ENCODE measurements at regions not wholly inside any gene's neighbourhood (a gene's known extent, or its start where the extent isn't known, plus 50 kb on each side); places are given as distances from the start of the nearest gene placed in this dataset.

GRCh38 chr1:119220991-119221390, 80.5 kb upstream of the WARS2 start:
- Histone ChIP-seq H2AFZ (ENCODE audit: control insufficient read depth, low read depth, low read length) (no peak overlapping the region), H3K27ac (ENCODE audit: control insufficient read depth, insufficient read depth) (no peak overlapping the region), H3K4me3 (no peak overlapping the region), H3K4me1 (ENCODE audit: control insufficient read depth, insufficient read depth, low read length) (no peaks in the 10 kb centered on the region), H3K79me2 (ENCODE audit: control insufficient read depth, insufficient read depth, low read length) (no peaks in the 10 kb centered on the region), H3K9me3 (replicated peaks; ENCODE audit: control insufficient read depth, insufficient read depth, low read length) (no peaks in the 10 kb centered on the region), H3K4me2 (ENCODE audit: control insufficient read depth, insufficient read depth) (no peak overlapping the region), H3K36me3 (ENCODE audit: control insufficient read depth in 2 of 2, insufficient read depth in 2 of 2, low read length in 1 of 2) (no peaks in the 10 kb centered on the region), H3K27me3 (replicated peaks in 1 of 2; ENCODE audit: control insufficient read depth in 2 of 2, insufficient read depth in 2 of 2, low read length in 1 of 2) (no peaks in the 10 kb centered on the region), H4K20me1 (ENCODE audit: control insufficient read depth, insufficient read depth) (no peaks in the 10 kb centered on the region), H3K9ac (ENCODE audit: control insufficient read depth, insufficient read depth, low read length) (no peak overlapping the region)
- ChIA-PET RAD21 (ENCODE audit: unreplicated experiment) (no interaction called here), CTCF (interaction anchor here (0.7 to 1.7 kb wide), 3 partner anchors 24 to 80 kb away, joined by 3 to 7 read pairs (median 3); no protein-coding TSS in a partner anchor), POLR2A (no interaction called here), SMC1A (ENCODE audit: uncharacterized antibody, unreplicated experiment) (interaction anchor here (1.0 to 1.3 kb wide), 3 partner anchors 9 to 146 kb away, joined by 3 read pairs; no protein-coding TSS in a partner anchor)
- in situ Hi-C loops (cut with MboI) (no loop called here), intact Hi-C loops (cut with micrococcal nuclease; ENCODE audit: unreplicated experiment) (no loop called here)
- no TSS peak for BruUV-seq (replicated peaks)
- FAIRE-seq: no peak
- DNase-seq (ENCODE audit: low read depth, low spot score): no peak
- TF ChIP-seq TBL1XR1 (IDR thresholded peaks at IDR 0.05; ENCODE audit: low read depth, low read length) (no peak), ZNF24 (IDR thresholded peaks at IDR 0.05) (no peak), PKNOX1 (IDR thresholded peaks at IDR 0.05) (no peak), MYC (IDR thresholded peaks at IDR 0.05; ENCODE audit: insufficient read depth, insufficient read length, insufficient replicate concordance, low read length, severe bottlenecking) (no peak), SIX5 (IDR thresholded peaks at IDR 0.05; ENCODE audit: low read depth, low read length, severe bottlenecking) (no peak), FOXM1 (IDR thresholded peaks at IDR 0.05; ENCODE audit: low read depth, low read length) (no peak), MTA3 (IDR thresholded peaks at IDR 0.05; ENCODE audit: borderline replicate concordance, low read length) (no peak), HDAC2 (IDR thresholded peaks at IDR 0.05) (no peak)
- no peak for ATAC-seq

GRCh38 chr1:119222271-119222670, 81.8 kb upstream of the WARS2 start:
- FAIRE-seq (peak; percentile 13), ATAC-seq (peak; percentile 89), DNase-seq (ENCODE audit: low read depth, low spot score) (peak; percentile 30)
- Histone ChIP-seq H3K9me3 (replicated peaks; ENCODE audit: control insufficient read depth, insufficient read depth, low read length) (no peaks in the 10 kb centered on the region), H3K36me3 (ENCODE audit: control insufficient read depth in 2 of 2, insufficient read depth in 2 of 2, low read length in 1 of 2) (no peaks in the 10 kb centered on the region), H3K4me2 (ENCODE audit: control insufficient read depth, insufficient read depth) (no peak overlapping the region), H3K4me1 (ENCODE audit: control insufficient read depth, insufficient read depth, low read length) (no peaks in the 10 kb centered on the region), H2AFZ (ENCODE audit: control insufficient read depth, low read depth, low read length) (no peak overlapping the region), H3K27me3 (replicated peaks in 1 of 2; ENCODE audit: control insufficient read depth in 2 of 2, insufficient read depth in 2 of 2, low read length in 1 of 2) (no peaks in the 10 kb centered on the region), H4K20me1 (ENCODE audit: control insufficient read depth, insufficient read depth) (no peaks in the 10 kb centered on the region), H3K9ac (ENCODE audit: control insufficient read depth, insufficient read depth, low read length) (no peak overlapping the region), H3K79me2 (ENCODE audit: control insufficient read depth, insufficient read depth, low read length) (no peaks in the 10 kb centered on the region), H3K27ac (ENCODE audit: control insufficient read depth, insufficient read depth) (no peak overlapping the region), H3K4me3 (no peak overlapping the region)
- in situ Hi-C loops (cut with MboI): no loop called here
- ChIA-PET CTCF (interaction anchor here (1.7 kb wide), 2 partner anchors 53 to 81 kb away, joined by 3 to 7 read pairs; no protein-coding TSS in a partner anchor), POLR2A (no interaction called here), SMC1A (ENCODE audit: uncharacterized antibody, unreplicated experiment) (interaction anchor here (1.4 kb wide), 1 partner anchor 44 kb away, joined by 3 read pairs; no protein-coding TSS in a partner anchor), RAD21 (ENCODE audit: unreplicated experiment) (no interaction called here)
- BruUV-seq (replicated peaks): no TSS peak
- WGBS (ENCODE audit: insufficient coverage, insufficient replicate concordance, low lambda C conversion rate, missing lambda C conversion rate): 32% methylated on average over 5 of the region's 5 CpGs
- intact Hi-C loops (cut with micrococcal nuclease; ENCODE audit: unreplicated experiment): no loop called here
- no peak for TF ChIP-seq SMAD1 (IDR thresholded peaks at IDR 0.05; ENCODE audit: low read depth, partially characterized antibody)
- no peak for TF ChIP-seq RAD21 (IDR thresholded peaks at IDR 0.05; ENCODE audit: insufficient read depth, low read depth, low read length)
- no peak for TF ChIP-seq NFYA (IDR thresholded peaks at IDR 0.05; ENCODE audit: borderline replicate concordance, low read depth, low read length)
- no peak for TF ChIP-seq TBL1XR1 (IDR thresholded peaks at IDR 0.05; ENCODE audit: low read depth, low read length)
- TF ChIP-seq NBN (IDR thresholded peaks at IDR 0.05): peak; percentile 42; the same call in 1 of the 2 replicates
- TF ChIP-seq USF1 (IDR thresholded peaks at IDR 0.05; ENCODE audit: borderline replicate concordance, extremely low read length, insufficient read depth, low read depth, low read length): no peak
- no peak for TF ChIP-seq REST (IDR thresholded peaks at IDR 0.05; ENCODE audit: low read depth, low read length)

All from GM12878 (cell line).